Esophagus squamous epithelium (tissue), 5 donors: ENCODE measurements at regions not wholly inside any gene's neighbourhood (a gene's known extent, or its start where the extent isn't known, plus 50 kb on each side); places are given as distances from the start of the nearest gene placed in this dataset.

ENCODE experiments used
- DNase-seq: peaks from one replicate; lab custom pipeline; 2025; lab: John Stamatoyannopoulos, UW
- H3K27ac ChIP-seq, 4 donors: fragments of 200-600 bp; sonication (generic); one replicate each; pipeline ENCODE4 v1.5.1; 2016 to 2019; ENCODE audit warnings: mild to moderate bottlenecking in 1 of 4
- H3K27me3 ChIP-seq, 4 donors: fragments of 200-600 bp; sonication (generic); 1 replicate in 3 of 4; 2 replicates in 1 of 4; pipeline versions ENCODE4 v1.5.1 to v1.6.0; 2017 to 2021; ENCODE audit warnings: antibody characterized with exemption in 1 of 4
- H3K36me3 ChIP-seq, 3 donors: fragments of 200-600 bp; sonication (generic); one replicate each; pipeline ENCODE4 v1.5.1; 2016 to 2019
- H3K4me1 ChIP-seq, 3 donors: fragments of 200-600 bp; sonication (generic); one replicate each; pipeline ENCODE4 v1.5.1; 2017 to 2019
- H3K4me3 ChIP-seq, 4 donors: fragments of 200-600 bp; sonication (generic); 1 replicate in 3 of 4; 2 replicates in 1 of 4; pipeline ENCODE4 v1.5.1; 2016 to 2019; ENCODE audit warnings: mild to moderate bottlenecking in 2 of 4, moderate library complexity in 1 of 4
- H3K9me3 ChIP-seq, 3 donors: fragments of 200-600 bp; sonication (generic); one replicate each; pipeline ENCODE4 v1.5.1; 2016 to 2019
- CTCF ChIP-seq, 6 experiments: fragments of 450-650 bp in 4 of 6; fragments of 200-600 bp in 2 of 6; sonication (generic) in 2 of 6; IDR thresholded peaks; one replicate each; pipeline ENCODE4 v1.5.1; 2016 to 2019; ENCODE audit warnings: antibody characterized with exemption in 6 of 6, mild to moderate bottlenecking in 4 of 6, moderate library complexity in 4 of 6
- POLR2A ChIP-seq, 4 donors: fragments of 450-650 bp; IDR thresholded peaks; one replicate each; pipeline ENCODE4 v1.6.1; 2017; ENCODE audit warnings: antibody characterized with exemption in 4 of 4, mild to moderate bottlenecking in 4 of 4, moderate library complexity in 3 of 4
- WGBS, 2 donors: methylation state at CpG; one replicate each; pipeline ENCODE4 v1.1.5; 2018; 5-methylcytosine and 5-hydroxymethylcytosine counted together
- intact Hi-C: fragments of 100-400 bp; cut with DNase I; formaldehyde crosslinking; loops from one replicate; pipeline ENCODE4 v1.15.0; 2022
- donor health status: DM: yes; HTN: yes; CAD: no.

DNA sequence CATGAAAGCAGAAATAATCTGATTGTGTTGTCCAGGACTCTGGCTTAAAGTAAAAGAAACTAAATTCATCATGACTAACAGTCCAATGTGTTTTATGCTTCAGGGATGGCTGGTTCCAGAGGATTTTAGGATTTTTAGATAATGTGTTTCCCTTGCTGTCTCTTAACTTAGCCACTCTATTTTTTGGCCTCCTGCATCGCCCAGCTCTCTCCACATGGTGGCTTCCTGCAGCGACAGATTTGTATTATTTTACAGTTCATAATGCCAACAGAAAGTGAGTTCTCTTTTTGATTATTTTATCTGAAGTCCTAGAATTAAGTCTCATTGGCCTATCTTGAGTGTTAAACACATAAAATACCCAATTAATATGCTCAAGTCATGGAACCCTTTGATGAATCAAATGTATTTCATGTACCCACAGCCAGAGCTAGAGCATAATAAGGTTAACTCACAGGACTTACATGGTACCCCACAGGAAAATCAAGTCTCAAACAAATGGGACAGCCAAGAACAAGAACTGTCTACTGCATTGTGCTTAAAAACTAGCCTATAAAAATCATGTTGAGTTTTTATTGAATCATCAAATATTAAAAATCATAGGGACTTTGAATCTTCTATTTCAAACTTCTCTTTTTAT is 582.5 kb downstream of the DOK5 start:
- peak in 5 of 6 experiments; percentile 30 to 64 (median 37) for TF ChIP-seq CTCF (IDR thresholded peaks at IDR 0.05)
- TF ChIP-seq POLR2A (IDR thresholded peaks at IDR 0.05) = no peak
- no peaks in the 10 kb centered on the region for H3K9me3 ChIP-seq
- H3K27me3 ChIP-seq = no peaks in the 10 kb centered on the region
- H3K4me1 ChIP-seq = no peaks in the 10 kb centered on the region
- H3K27ac ChIP-seq = no peak overlapping the region
- WGBS, 2 donors = 34 to 37% methylated on average over 2 of the region's 2 CpGs
- intact Hi-C loops = no loop called here
- DNase-seq = no peak
- no peak overlapping the region for H3K4me3 ChIP-seq
- H3K36me3 ChIP-seq = no peaks in the 10 kb centered on the region

DNA sequence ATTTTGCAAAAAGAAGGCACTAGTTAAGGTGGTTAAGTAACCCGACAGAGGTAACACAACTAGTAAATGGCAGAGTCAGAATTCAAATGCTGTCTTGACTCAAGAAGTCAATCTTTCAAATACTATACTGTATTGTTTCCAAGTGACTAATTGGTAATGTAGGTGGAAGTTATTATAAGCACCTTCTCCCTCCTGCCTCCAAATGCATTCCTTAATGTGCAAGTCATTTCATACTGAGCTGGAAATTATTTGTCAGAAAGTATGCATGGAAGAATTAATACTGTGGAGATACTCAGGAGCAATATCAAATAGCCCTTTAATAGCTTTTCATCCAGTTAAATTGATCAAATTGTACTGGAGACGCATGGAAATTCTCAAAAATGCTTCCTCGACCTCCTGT is 579.1 kb downstream of the DOK5 start:
- Histone ChIP-seq H3K27ac (no peak overlapping the region), H3K9me3 (no peaks in the 10 kb centered on the region), H3K27me3 (no peaks in the 10 kb centered on the region), H3K36me3 (no peaks in the 10 kb centered on the region), H3K4me1 (no peaks in the 10 kb centered on the region), H3K4me3 (no peak overlapping the region)
- intact Hi-C loops = no loop called here
- no peak for TF ChIP-seq CTCF (IDR thresholded peaks at IDR 0.05)
- no peak for TF ChIP-seq POLR2A (IDR thresholded peaks at IDR 0.05)
- 69 to 78% methylated on average over 3 of the region's 3 CpGs for WGBS, 2 donors
- DNase-seq = no peak

DNA sequence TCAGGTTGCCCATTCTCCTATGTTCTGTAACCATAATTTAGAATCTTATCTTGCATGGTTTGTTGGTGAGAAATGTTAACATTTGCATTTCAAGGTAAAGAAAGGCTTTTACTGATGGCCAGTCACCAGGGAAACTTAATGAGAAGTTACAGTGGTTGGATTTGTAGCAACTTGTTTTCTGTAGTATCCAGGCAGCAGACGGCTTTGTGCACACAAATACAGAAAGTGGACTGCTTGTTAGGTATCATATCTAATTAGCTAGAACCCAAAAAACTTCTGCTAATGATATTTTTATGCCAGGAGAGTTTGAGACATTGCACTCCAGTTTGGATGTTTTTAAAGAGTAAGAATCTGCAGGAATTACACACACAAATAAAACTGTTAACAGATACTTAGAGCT is 578.0 kb downstream of the DOK5 start:
- Histone ChIP-seq H3K27me3 (no peaks in the 10 kb centered on the region), H3K4me1 (no peaks in the 10 kb centered on the region), H3K36me3 (no peaks in the 10 kb centered on the region), H3K27ac (no peak overlapping the region), H3K9me3 (no peaks in the 10 kb centered on the region), H3K4me3 (no peak overlapping the region)
- TF ChIP-seq POLR2A (IDR thresholded peaks at IDR 0.05) = no peak
- no peak for TF ChIP-seq CTCF (IDR thresholded peaks at IDR 0.05)
- DNase-seq = no peak
- 29 to 67% methylated on average over 1 of the region's 1 CpG for WGBS, 2 donors
- intact Hi-C loops = no loop called here

DNA sequence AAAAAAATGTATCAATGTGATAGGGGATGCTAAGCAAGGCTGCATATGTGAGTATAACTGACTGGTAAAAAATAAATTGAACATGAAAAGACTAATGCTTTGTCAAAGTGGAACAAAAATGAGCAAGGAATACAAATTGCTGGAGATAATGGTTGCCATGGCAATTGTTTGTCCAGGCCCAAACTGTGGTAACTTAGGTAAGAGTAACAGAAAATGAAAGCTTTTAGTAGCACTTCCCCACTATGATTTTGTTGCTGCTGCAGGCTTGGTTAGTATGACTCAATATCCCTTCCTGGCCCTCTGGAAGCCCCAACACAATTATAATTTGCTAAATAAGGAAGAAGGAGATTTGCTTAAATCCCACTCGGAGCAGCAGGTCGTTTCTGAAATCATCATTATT is 577.1 kb downstream of the DOK5 start:
- Histone ChIP-seq H3K4me3 (no peak overlapping the region), H3K4me1 (no peaks in the 10 kb centered on the region), H3K27ac (no peak overlapping the region), H3K27me3 (no peaks in the 10 kb centered on the region), H3K9me3 (no peaks in the 10 kb centered on the region), H3K36me3 (no peaks in the 10 kb centered on the region)
- no peak for TF ChIP-seq CTCF (IDR thresholded peaks at IDR 0.05)
- TF ChIP-seq POLR2A (IDR thresholded peaks at IDR 0.05) = no peak
- intact Hi-C loops = no loop called here
- 37 to 49% methylated on average over 2 of the region's 2 CpGs for WGBS, 2 donors
- DNase-seq = no peak

DNA sequence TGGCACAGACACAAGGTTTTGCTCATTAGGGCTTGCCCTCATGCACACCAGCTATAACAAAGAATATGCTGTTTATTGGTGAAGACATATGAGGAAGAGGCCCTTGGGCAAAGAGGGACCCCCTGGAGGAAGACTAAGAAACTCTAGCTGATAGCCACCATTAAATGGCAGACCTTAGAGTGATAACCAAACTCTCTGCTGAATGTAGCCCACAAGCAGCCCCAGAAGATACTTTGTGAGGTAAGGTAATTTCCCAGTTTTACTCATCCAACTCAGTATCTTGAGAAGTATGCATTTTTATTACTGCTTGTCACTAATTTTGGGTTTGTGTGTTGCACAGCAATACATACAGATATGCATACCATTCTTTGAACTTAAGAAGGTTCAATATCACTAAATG is 563.3 kb downstream of the DOK5 start:
- Histone ChIP-seq H3K9me3 (no peaks in the 10 kb centered on the region), H3K27ac (no peak overlapping the region), H3K4me1 (no peaks in the 10 kb centered on the region), H3K4me3 (no peak overlapping the region), H3K36me3 (no peaks in the 10 kb centered on the region), H3K27me3 (no peaks in the 10 kb centered on the region)
- no peak for DNase-seq
- TF ChIP-seq CTCF (IDR thresholded peaks at IDR 0.05) (no peak), POLR2A (IDR thresholded peaks at IDR 0.05) (no peak)
- intact Hi-C loops = no loop called here
